Stimulated activated CD4-positive, alpha-beta T cell treated with anti-CD3 and anti-CD28 coated beads, Interleukin-2, amount 100 ng/mL, for 24 hours (primary cell): ENCODE measurements at regions not wholly inside any gene's neighbourhood (a gene's known extent, or its start where the extent isn't known, plus 50 kb on each side); places are given as distances from the start of the nearest gene placed in this dataset.

Experiments
- DNase-seq, 2 donors: peaks; one replicate each; pipeline ENCODE4 v3.0.0-alpha.2; 2020

- no peak for DNase-seq
Measured at GRCh38 chr1:187326557-187326956, 497.8 kb downstream of the PLA2G4A start.

- DNase-seq = no peak
Measured at GRCh38 chr1:187336441-187337168, 507.9 kb downstream of the PLA2G4A start.

DNA sequence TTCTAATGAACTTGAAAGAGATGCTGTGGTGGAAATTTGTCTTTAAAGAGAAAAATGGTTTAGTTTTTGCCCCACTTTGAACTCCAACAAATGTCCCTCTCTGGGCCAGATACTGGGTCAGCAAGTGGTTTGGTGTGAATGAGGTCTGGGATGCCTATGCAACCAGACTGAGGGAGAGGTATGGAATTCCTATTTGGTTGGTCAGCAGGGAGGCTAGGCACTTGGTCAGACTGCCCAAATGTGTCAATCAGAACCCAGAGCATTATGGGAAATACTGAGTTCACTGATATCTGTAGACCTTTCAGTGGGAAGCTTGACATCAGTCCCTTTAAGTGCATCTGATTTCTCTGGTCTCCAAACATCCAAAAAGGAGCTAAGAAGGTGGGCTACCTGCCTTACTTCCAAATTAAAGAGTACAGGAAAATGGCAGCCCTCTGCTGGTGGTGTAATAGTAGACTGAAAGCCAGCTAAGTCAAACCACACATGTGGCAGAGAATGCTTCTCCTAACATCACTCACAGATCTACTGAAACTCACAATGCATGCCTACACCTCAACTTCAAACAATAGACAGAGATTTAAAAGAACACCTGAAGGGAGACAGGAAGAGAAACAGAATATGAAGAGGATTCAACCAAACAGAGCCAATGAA is 510.1 kb downstream of the PLA2G4A start:
- DNase-seq = no peak

- no peak for DNase-seq
Measured at GRCh38 chr1:187342495-187342894, 513.7 kb downstream of the PLA2G4A start.

DNA sequence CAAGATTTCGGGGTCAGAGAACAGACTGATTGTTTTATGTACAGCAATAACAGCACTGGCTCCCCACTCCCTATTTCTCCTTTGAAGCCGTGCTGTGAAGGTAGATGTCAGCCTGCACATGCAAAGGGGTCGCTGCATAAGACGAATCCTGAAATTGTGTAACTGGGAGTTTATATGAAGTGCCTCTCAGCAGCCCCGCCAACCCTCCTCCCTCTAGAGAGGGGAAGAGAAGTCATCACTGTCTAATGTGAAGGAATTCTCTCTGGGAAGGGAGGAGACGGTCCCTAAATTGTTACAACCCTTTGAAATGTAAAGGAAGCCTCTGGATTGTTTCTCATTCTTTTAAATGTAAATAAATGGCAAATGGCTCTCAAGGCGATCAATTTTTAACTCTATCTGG is 545.3 kb downstream of the PLA2G4A start:
- no peak for DNase-seq

DNA sequence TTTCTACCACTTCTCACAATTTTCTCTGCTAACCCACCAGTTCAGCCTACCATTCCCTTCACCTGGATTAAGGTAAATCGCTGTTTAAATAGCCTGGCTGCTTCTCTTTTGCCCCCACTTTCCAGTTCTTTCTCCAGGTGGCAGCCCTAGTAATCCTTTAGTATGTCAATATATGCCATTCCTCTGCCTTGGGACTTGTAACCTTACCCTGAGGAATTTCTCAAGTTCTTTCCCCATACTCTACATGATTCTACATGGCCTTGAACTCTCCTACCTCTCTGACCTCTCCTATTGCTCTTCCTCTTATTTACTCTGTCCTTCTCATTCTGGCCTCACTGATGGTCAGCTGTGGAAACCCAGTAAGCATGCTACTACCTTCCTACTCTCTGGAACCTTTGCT is 546.0 kb downstream of the PLA2G4A start:
- DNase-seq = no peak

- no peak for DNase-seq
Measured at GRCh38 chr1:187383366-187383765, 554.6 kb downstream of the PLA2G4A start.

DNA sequence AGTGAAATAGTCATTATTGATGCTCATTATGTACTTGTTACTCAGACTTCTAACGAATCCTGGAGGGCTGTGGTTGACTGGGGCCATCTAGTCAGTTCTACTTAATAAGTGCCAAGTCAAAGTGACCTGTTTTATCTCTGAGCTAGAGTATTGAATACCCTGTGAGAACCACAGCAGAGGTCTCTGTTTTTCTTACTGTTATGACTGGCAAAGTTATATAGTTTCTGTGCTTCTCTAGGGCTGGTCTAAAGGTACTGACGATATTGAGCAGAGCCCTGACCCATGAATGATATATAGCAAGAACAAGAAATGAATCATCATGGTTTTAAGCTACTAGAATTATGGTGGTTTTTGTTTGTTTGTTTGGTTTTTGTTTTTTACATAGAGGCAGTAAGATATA is 555.8 kb downstream of the PLA2G4A start:
- DNase-seq = no peak

- no peak for DNase-seq
Measured at GRCh38 chr1:187390215-187390818, 561.6 kb downstream of the PLA2G4A start.

- DNase-seq = no peak
Measured at GRCh38 chr1:187396226-187396625, 567.5 kb downstream of the PLA2G4A start.

DNA sequence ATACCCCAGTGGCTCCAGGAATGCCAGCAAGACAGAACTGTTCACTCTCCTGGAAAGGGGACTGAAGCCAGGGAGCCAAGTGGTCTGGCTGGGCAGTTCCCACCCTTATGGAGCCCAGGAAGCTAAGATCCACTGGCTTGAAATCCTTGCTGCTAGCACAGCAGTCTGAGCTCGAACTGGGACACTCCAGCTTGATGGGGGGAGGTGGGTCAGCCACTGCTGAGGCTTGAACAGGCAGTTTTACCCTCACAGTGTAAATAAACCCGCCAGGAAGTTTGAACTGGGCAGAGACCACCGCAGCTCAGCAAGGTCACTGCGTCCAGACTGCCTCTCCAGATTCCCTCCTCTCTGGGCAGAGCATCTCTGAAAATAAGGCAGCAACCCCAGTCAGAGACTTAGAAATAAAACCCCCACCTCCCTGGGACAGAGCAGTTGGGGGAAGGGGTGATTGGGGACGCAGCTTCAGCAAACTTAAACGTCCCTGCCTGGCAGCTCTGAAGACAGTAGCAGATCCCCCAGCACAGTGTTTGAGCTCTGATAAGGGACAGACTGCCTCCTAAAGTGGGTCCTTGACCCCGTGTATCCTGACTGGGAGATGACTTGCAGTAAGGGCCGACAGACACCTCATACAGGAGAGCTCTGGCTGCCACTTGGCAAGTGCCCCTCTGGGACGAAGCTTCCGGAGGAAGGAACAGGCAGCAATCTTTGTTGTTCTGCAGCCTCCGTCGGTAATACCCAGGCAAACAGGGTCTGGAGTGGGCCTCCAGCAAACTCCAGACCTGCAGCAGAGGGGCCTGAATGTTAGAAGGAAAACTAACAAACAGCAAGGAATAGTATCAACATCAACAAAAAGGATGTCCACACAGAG is 568.4 kb downstream of the PLA2G4A start:
- no peak for DNase-seq

DNA sequence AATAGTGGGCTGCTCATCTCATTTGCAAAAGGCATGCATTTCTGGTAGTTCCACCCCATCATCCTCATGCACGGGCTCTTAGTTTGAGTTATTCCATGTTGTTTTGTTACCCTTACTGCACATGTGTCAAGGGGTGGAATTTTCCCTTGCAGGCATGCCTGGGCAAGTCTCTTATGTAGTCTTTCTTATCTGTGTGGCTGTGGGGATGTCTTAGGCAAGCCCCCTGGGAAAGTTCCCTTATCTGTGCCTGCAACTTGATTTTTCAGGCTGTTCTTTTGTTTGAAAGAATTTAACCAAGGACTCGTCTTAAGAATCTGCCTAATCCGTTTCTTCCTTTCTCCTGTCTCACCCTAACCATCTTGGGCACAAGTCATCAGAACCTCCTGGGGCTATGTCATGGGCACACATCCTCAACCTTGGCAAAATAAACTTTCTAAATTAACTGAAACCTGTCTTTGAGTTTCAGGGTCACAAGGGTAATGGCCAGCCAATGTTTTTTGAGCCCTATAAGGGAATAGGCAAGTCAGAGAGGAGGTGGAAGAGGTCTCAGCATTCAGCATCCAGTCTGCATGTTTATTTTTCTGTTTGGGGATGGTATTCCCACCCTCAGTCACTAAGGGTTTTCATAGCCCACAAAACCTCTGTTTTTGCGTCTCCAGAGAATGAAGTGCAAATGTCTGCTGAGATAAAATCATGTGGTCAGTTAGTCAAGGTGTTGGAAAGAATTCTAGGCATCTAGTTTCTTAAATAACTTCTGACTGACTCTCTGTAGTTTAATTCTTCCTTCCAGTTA is 579.7 kb downstream of the PLA2G4A start:
- no peak for DNase-seq

GRCh38 chr1:187409341-187409740 is 580.6 kb downstream of the PLA2G4A start:
- DNase-seq = no peak

DNA sequence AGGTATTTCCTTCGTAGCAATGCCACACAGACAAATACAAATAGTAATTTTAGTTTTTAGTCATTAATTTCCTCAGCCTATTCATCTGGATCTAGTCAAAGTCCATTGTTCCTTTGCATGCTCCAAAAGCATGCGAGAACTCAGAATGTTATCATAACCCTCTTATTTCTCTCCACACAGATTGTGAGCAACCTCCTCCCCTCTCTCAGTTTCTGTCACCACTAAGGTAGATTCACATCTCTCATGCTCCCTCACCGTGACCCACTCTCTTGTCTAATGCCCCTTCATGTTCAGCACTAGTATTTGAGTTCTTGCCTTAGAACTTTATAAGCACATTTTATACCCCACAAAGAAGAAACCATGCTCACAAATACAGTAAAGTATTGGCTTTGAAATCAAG is 582.4 kb downstream of the PLA2G4A start:
- no peak for DNase-seq

GRCh38 chr1:187413405-187414169 is 584.8 kb downstream of the PLA2G4A start:
- DNase-seq = no peak

DNA sequence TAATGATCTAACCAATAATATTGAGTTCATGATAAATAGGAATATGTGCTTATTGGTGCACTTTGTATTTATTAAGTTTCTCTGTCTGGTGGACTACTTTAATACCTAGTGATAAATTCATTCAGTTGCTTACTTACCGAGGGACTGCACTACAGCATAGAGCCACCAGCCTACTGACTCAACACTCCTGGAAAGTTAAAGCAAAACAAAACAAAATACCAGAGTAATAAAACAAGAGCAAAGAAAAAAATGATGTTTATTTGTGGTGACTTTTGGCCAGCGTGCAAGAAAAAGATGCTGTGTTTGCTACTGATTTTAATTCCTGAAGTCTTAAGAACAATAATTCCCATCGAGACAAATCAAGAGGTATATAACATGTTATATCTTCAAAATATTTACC is 586.3 kb downstream of the PLA2G4A start:
- no peak for DNase-seq

DNA sequence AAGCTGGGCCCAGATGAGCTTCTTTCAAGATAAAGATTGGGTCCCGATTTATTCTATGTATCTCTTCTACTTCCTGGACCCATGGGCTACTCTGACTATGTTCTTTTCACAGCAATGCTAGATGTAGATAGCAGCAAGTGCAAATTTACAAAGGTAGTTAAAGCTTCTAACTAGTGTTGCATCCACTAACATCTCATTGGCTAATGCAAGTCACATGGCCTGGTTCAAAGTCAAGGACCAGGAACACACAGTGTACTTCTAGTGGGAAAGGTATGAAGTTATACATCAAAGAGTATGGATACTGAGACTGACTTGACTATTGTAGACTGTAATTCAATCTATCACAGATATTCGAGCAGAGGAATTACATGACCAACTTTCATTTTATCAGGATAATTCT is 588.8 kb downstream of the PLA2G4A start:
- DNase-seq = no peak

DNA sequence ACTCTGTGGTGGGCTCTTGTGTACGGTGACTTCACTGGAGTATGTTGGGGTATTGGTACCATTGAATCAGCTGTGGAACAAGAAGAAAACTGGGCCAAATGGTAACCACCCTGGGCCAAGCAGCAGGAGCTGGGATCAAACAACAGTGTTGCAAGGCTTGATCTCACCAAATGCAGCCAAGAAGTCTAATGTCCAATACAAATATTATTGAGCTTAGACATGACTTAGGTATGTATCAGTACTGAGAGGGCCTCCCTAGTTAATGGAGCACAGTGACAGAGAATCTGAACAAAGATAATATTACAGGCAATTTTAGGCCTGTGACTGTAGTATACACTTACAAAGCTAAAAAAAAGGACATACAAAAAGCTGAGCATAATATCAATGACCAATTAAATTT is 604.8 kb downstream of the PLA2G4A start:
- no peak for DNase-seq

DNA sequence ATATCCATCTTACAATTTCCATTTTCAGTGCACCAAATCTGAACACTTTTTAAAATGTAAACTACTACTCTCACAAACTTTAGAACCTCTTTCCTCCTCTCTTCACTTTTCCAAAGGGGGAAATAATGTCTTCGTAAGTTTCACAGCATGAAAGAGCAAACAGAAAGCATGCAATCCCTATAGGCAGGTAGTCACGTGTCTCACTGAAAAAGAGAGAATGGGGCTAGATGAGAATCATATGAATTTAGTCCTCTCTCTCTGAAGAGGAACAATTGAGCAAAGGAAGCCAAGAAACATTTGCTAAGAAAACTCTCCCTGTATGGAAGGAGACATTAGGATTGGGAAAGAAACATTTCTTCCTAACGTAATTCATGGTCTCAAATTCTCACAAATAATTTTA is 613.9 kb downstream of the PLA2G4A start:
- DNase-seq = no peak

GRCh38 chr1:187443939-187444338 is 615.2 kb downstream of the PLA2G4A start:
- DNase-seq = no peak

- DNase-seq = no peak
Measured at GRCh38 chr1:187445066-187445465, 616.3 kb downstream of the PLA2G4A start.

DNA sequence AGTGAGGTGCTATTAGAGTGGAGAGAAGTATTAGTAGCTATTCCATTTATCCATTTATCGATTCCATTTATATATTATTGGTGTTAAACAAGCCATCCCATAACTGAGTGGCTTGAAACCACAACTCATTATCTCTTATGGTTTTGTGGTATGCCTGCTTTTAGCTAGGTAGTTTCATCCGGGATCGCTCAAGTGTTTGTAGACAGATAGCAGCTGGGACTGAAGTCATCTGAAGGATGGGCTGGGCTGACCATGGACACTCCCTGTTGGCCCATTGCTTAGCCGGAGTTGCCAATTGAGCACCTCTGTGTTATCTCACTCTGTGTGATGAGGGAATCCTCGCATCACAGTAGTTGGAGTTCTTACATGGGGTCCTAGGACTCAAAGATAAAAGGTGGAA is 622.5 kb downstream of the PLA2G4A start:
- no peak for DNase-seq
